ENCODE measurements at regions not wholly inside any gene's neighbourhood (a gene's known extent, or its start where the extent isn't known, plus 50 kb on each side); places are given as distances from the start of the nearest gene placed in this dataset.

DNA sequence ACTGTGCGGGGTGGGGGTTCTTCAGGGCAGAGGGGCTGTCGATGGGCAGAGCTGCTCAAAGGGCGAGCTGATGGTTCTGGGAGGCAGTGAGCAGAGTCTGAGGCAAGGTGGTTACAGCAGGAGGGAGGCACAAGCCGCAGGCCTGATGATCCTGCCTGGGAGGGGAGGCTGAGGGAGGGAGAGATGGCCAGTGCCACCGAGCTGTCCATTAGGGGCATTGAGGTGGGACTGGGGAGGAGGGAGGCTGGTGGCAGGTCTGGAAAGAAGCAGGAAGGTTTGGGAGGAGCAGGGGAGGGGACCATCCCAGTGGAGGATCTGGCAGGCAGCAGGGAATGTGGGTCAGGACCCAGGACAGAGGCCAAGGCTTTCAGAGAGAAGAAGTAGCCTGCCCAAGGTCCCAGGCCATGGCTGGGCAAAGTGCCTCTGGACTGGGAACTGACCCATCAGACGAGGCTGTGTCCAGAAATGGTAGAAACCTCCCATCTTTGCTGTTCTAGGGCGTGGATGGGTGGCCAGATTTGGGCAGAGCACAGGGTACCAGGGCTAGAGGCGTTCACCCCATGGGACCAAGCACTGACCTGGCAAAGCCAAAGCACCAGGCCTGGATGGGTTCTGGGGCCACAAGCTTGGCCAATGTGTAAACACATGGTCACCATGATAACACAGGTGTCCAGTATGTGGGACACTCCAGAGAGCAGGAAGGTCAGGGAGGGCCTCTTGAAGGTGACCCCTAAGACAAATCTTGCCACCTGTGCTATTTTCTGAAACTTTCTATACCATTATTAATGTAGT lies 55.5 kb downstream of the INHBB start:
- no peak for DNase-seq

DNA sequence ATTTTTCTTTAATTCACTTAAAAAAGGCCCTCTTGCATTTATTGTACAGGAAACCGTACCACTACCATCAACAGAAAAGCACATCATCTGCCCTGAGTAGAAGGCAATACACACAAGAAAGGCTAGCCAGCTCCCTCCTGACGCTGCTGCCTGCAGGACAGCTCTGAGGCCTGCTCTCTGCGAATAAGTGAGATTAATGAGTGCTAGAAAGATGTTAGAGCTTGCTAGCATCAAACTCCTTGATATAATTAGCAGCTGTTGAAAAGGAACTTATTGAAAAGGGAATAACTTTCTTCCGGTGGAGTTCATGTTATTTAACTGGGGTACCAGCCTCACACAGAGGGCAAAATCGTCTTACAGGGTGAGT lies 56.1 kb downstream of the INHBB start:
- DNase-seq = no peak

DNA sequence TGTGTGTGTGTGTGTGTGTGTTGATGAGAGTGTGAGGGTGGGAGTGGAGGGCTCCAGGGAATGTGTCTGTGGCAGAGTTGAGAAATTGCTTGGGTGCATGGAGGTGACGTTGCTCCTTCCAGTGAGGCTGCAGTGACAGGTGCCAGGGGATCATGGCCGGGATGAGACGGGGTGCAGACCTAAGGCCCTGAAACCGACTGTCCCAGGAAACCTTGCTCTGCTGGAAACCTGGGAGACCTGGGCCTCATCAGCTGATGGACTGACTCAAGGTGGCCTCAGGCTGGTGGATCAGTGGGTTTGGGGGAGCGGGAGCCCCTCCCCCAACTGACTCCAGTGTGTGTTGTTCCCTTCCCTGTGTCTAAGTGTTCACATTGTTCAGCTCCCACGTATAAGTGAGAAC lies 56.6 kb downstream of the INHBB start:
- DNase-seq = no peak

DNA sequence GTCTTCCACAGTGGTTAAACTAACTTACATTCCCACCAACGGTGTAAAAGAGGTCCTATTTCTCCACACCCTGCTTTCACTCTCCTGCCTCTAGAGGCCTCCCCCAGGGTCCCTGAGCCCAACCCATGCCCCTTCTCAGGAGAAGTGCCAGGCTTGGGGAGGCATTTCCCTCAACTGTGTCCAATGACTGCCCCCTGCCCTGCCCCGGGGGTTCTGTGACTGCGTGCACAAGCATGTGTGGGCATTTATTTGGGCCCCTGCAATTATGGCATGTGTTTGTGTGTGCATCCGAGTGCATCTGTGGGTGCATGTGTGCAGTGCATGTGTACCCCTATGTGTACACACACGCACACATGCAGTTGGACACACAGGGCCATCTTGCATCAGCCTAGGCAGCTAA lies 57.3 kb downstream of the INHBB start:
- DNase-seq = no peak

DNA sequence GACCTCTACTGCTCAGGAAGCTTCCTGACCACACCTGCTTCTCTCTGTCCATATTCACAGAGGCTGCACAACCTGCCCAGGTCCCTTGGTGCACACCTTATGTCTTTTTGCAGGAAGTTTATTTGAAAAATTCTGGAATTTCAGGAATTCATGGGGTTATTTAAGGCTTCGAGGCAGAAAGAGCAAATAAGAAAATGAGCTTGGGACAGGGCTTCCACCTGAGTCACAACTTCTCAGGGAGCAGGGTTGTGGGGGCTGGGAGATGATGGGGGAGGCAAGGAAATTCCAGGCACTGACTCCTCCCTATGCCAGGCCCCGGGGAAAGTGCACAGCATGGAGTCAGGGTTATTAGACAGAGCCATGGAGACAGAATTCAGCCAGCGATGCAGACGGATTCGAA lies 57.7 kb downstream of the INHBB start:
- DNase-seq = no peak

DNA sequence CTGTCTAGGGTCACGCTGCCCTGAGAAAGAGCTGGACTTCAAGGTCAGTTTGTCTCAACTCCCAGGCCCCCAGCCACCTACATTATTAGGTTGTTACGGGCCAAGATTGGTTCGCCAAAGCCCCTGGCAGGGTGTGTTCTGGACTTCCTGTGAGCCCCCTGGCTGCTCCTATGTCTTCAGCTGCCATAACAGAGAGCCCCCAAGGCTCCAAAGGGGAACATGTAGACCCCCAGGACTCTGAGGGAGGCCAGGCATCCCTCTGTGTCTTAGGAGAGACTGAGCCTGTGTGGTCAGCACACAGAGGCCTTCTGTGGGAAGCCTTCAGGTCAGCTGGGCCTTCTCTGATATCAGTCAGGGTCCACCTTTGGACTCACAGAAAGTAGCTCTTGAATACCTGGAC lies 58.3 kb downstream of the INHBB start:
- no peak for DNase-seq

DNA sequence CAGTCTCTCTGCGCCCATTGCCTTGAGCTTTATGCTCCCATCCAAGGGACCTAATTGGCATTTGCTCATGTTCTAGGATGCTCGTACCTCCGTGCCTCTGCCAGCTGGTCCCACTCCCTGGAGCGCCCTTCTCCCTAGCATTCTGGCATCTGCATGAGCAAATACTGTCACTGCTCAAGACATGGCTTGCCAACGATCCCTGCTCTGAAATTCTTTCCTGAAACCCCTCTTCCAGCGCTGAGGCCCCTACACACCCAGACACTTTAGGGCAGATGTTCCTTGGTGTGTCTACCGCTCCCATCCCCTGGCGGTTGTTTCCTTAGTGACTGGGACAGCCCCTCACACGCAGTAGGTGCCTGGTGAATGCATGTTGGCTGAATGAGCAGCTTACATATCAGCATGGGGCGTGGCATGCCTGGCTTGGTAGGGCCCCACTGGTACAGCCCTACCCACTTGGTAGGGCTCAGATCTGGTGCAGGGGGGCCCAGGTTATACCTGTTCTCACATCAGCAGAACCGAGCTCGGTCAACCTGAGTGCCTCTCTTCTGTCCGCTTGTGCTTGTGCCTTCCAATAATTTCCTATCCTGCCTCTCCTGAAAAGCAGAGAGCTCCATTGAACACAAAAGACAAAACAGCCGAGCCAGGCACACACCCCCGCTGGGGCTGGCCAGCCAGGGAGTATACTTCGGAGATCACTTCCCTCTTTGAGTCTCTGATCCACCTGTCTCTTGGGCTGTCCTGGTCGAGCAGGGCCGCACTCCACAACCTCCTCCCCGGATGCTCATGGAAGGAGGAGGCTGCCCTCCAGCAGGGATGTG lies 59.2 kb downstream of the INHBB start:
- DNase-seq = no peak

DNA sequence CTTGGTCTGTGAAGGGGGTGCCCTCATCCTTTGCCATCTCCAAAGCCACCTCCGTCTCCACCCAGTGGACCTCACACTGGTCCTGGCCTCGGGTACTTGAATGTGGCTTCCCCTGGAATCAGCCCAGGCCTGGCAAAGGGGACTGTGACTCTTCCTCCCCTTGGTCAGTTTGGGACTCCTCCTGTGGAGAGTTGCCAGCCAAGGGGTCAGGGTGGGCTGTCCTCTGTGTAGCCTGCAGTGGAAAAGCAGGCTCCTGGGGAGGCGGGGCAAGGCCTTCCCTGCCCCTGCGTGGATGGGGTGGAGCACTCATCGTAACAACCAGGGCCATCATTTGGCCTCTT lies 59.8 kb downstream of the INHBB start:
- no peak for DNase-seq

DNA sequence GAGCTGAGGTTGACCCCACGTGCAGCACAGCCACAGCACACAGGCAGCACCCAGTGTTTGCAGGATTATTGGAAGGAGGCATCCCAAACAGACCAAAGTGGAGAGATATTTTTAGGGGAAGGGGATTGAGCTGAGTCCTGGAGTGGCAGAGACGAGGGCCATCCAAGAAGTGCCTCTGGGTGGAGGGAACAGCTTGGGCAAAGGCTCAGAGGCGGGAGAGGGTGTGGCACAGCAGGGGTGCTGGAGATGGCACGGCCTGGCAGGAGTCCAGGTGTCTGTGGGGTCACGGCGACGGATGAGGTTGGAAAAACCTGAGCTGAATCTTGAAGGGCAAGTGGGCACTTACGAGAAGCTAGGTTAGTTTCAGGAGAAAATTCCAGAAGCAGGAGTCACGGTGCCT lies 60.6 kb downstream of the INHBB start:
- no peak for DNase-seq

DNA sequence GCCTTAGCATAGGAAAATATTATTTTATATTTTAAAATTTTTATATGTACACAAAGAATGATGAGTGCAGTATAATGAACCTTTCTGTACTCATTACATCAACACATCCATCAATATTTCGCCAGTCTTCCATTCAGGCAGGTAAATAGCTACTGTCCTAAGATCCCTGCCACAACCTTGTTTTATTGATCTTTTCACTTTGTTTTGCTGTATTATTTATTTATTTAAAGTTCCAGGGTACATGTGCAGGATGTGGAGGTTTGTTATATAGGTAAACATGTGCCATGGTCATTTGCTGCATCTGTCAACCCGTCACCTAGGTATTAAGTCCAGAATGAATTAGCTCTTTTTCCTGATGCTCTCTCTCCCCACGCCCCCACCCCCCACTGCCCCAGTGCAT lies 64.6 kb downstream of the INHBB start:
- no peak for DNase-seq

DNA sequence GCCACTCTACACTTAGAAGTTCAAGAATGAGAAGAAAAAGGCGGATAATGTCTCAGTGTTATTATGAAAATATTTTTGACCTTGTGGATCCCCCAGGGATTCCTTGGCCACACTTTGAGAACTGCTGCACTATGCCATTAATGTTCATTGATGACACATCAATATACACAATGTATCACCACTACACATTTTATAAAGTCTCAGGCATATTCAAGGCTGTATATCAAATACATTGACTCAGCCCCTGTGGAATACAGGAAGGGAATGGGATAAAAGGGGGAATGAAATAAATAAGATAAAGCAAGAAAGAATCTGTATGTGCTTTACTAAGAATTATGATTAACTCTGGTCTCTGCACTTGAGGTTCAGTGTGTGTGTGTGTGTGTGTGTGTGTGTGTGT lies 69.1 kb downstream of the INHBB start:
- no peak for DNase-seq

DNA sequence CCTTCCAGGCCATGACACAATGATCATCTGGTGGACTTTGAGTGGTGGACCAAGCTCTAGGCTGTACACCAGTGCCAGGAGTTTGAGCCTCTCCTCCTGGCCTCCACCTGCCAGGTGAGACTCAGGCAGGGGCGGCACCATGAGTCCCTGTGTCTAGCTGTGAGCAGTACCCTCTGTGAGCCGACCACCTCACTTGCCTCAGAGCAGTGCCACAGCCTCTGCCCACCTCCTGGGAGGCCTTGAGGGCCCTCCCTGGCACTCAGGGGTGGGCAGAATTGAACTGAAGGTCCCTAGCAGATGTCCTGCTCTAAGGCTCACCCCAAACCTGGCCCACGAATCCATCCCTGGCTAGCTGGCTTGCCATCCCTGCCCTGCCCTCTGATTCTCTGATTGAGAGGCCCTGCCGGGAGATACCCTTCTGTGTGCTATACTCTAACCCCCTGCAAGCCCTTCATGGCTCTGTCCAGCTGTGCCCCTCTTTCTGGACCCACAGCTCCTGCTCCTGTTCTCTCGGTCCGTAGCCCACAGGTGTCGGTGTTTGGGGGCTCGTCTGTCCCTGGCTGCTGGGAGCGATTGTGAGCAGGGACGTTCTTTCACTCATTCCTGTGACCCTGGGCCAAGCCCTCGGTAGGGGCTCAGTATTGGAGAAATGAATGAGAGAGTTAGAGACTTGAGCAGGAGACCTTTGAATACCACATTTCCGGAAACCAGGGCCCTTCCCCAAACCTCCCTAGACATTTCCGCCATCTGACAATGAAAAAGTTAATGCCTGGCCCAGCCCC lies 70.0 kb downstream of the INHBB start:
- no peak for DNase-seq

DNA sequence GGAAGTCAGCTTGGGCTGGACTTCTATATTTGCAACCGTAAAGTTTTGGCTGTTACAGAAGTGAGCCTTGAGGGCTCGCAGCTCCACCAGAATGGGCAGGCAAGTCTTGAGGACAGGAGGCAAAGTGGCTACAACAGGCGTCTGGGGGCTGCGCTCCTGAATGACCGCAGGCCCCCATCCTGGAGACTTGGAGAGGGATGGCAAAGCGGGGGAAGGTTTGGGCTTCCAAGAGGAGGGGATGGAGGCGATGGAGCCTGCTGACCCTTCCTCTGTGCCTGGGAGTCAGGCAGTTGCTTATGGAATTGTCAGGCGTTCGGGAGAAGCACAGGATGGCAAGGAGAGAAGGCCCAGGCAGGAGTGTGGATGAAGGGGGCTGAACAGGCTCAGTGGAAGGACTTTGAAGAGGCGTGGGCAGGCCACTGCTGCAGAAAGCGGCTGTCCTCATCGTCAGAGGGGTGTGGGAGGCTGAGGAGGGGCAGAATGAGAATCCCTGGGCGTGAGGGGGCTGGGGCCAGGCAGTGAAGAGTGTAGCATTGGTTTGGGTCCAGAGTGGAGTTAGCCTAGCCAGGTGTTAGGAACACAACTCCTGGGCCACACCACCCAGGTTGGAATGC lies 72.3 kb downstream of the INHBB start:
- no peak for DNase-seq

DNA sequence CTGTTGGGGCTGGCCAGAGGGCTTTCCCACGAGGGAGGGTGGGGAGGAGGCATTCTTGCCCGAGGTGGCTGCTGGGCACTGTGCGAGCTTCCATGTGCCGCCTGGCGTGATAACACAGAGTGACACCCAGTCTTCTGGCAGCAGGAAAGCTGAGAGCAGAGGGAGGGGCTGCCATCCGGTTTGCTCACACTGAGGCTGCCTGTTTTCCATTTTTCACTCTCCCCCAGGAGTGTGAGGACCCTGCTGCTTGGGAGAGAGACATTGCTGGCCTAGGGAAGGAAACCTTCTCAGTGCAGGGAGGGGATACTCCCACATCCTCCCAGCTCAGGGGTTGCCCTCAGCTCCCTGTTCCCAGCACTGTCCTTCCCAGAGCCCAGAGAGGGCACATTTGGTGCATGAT lies 73.1 kb downstream of the INHBB start:
- no peak for DNase-seq

DNA sequence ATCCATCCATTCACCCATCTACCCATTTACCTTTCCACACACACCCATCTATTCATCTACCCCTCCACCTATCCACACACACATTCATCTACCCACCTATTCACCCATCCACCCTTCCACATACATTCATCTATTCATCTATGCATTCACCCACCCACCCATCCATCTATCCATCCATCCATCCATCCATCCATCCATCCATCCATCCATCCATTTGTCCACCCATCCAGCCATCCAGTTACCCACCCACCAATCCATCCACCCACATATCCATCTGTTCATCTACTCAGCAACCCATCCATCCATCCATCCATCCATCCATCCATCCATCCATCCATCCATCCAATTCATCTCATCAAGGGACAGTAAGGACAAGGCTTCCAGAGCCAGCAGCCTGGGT lies 74.0 kb downstream of the INHBB start:
- DNase-seq = no peak

DNA sequence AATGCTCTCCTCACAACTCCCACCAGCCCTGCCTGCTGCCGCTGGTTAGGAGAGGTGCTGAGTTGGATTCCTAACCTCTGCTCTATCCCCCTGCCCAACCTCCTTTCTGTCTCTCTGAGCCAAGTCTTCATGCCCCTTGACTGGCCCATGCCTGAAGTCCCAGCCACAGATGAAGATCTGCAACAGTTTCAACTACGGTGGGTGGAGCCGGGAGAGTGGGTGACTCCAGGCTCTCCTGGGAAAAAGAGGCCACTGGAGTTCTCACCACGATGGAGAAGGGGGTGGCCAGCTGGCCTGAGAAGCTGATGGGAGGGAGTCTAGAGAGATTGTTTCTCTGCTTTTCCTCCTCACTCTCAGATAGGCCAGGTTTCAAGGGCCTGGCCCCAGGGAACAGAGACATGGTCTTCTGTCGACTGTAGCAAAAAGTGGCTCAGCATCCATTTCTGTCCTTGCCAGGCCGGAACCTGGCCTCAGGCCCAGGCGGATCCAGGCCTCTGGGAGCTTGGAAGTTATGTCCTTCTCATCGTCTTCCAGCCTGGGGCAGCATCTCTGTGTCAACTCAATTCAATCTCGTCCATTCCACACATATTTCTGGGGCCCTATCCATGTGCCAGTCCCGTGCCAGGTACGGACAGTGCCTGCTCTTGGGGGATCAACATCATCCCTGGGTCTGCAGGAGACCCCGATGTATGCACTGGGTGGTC lies 75.3 kb downstream of the INHBB start:
- DNase-seq = no peak

DNA sequence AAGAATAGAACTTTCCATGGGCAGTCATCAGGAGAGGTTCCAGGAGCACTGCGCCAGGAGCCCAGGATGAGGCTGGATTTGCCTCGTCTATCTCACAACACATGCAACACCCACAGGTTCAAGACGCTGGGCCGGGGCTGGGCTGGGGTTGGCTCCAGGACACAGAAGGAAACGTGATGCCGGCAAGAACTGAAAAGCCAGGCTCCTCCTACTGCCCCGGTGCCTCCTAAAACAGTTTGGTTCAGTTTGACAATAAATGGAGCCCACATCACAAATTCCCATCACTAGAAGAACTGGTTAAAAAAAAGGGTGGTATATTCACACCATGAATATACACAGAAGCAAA lies 75.9 kb downstream of the INHBB start:
- no peak for DNase-seq

DNA sequence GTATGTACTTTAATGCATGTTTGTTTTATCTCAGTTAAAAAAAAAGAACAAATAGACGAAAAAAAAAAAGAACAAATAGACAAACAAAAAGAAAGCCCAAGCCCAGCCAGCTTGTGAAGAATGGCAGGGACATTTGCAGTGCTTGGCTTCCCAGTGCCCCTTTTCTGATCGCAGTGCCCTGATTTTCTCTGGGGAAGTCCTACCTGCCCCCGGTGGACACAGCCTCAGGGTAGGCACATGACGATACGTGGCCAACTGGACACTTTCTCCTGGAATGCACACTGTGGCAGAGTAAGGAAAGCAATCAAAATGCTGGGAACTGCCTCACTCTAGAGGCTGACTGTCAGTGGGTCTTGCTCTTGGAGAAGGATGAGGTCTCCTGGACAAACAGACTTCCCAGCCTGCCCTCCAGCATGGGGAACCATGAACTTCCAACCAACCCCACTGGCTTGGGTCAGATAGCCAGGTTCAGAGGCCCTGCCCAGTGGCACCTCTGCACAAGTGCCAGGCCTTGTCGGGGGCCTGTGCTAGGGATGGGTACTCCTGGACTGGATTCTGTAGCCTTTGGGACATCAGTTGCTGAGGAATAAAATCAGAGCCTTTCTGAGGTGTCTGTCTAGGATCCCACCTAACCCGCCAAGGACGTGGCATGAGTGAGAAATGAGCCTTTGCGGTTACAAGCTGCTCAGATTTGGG lies 76.7 kb downstream of the INHBB start:
- no peak for DNase-seq

DNA sequence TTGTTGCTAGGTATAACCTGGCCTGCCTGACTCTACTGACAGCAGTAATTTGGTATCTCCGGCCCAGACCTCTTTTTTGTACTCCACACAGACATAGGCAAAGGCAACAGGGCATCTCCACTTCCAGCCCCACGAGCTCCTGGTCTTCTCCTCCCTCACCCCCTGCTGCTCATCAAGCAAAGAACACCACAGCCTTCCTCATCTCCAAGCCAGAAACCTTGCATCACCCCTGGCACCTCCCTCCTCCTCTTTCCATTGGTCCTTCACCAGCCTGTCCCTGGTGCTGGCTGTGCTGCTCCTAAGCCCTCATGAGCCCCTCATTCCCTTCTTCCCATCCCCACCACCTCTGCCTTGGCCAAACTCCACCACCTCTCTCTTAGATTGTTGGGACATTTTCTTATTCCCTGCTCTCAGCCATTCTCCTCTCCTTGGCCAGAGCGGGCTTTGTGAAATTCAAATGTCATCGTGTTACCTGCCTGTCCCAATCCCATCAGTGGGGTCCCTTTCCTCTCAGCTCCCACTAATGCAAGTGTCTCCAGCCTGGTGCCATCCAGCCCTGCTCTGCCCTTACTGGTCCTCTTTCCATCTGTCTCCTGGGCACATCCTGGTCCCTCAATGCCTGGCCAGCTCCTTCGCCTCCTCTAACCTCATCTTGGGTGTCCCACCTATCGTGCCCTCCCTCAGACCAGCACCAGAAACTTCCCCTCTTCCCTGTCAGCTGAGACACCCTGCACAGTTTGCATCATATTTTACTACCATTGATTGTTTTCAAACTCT lies 77.4 kb downstream of the INHBB start:
- no peak for DNase-seq

DNA sequence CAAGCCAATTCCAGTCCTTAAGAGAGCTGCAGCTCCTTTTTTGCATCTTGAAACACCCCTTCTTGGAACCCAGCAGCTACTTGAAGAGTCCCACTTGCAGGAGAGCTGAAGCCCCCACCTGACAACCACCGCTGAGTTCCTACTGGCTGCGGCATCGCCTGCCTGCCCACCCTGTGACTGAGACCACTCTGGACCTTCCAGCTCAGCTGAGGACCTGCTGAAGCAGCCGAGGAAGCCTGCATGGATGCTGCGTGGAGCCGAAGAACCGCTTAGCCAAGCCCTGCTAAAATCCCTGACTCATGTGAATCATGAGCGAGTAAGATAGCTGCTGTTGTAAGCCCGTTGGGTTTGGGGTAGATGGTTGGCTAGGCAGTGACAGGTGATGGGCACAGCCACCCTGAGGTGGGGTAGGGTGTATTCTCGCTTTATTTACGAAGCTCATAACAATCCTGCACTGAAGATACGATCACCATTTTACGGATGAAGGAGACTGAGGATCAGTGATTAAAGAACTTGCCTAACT lies 78.4 kb downstream of the INHBB start:
- DNase-seq = no peak

DNA sequence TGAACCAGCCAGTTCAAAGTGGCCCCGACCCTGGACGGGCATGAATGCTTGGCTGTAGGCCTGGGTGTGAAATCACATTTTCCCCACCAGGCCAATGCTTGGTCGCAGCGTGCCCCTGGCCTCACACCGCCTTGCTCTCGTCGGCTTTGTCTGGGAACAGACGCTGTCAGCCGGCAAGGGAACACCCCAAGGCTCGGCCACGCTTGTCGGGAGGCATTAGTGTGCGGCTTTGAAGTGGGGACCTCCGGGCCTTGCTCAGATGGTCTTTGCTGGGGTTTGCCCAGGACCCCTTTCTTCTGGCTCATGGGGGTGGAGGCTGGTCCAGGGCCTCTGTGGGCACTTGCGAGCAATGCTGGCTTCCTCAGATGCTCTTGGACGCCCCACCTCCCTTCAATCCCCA lies 79.1 kb downstream of the INHBB start:
- no peak for DNase-seq

All from T1000 (cell line).